GM12878 (cell line): ENCODE measurements at regions not wholly inside any gene's neighbourhood (a gene's known extent, or its start where the extent isn't known, plus 50 kb on each side); places are given as distances from the start of the nearest gene placed in this dataset.

Source experiments
- ATAC-seq: fragments of 200-7000 bp; cut with Tn5 transposase; 3 replicates; pipeline ENCODE4 v1.9.1; 2020; ENCODE audit warnings: mild to moderate bottlenecking, moderate library complexity
- BruUV-seq: library from RNA; stranded (reverse); fragments of 400-500 nt; replicated peaks from 2 replicates; lab custom pipeline; 2021; lab: Mats Ljungman, UMichigan
- CTCF ChIA-PET: fragments of 300-600 bp; sonication (Branson Sonifier 250); formaldehyde crosslinking; extraction: SDS; loops from one replicate; lab custom pipeline; 2021; ENCODE audit warnings: inconsistent platforms; lab: Yijun Ruan, JAX
- POLR2A ChIA-PET: fragments of 350-600 bp; formaldehyde crosslinking; extraction: SDS; loops from one replicate; lab custom pipeline; 2021; ENCODE audit warnings: inconsistent platforms; lab: Charles Lee
- RAD21 ChIA-PET: fragments of 300-600 bp; sonication (Branson Sonifier 250); formaldehyde crosslinking; loops from one replicate; lab custom pipeline; 2023; ENCODE audit warnings: antibody characterized with exemption; ENCODE audit not compliant: unreplicated experiment; lab: Charles Lee
- SMC1A ChIA-PET: fragments of 300-600 bp; sonication (Branson Sonifier 250); formaldehyde crosslinking; loops from one replicate; lab custom pipeline; 2023; ENCODE audit not compliant: unreplicated experiment, uncharacterized antibody; lab: Charles Lee
- DNase-seq: peaks from one replicate; pipeline ENCODE4 v3.0.0-alpha.2; 2011; ENCODE audit warnings: low read depth, low spot score
- FAIRE-seq: peaks from 3 replicates; lab custom pipeline; 2011; peaks lifted over from hg19 to GRCh38; lab: Jason Lieb, UNC
- H2AFZ ChIP-seq: 2 replicates; pipeline ENCODE4 v1.6.0; 2011; ENCODE audit warnings: low read depth, low read length, control low read depth; ENCODE audit not compliant: control insufficient read depth
- H3K27ac ChIP-seq: 2 replicates; pipeline ENCODE4 v1.5.1; 2011; ENCODE audit warnings: control low read depth; ENCODE audit not compliant: control insufficient read depth, insufficient read depth
- H3K27me3 ChIP-seq, 2 experiments: replicated peaks in 1 of 2; 2 replicates each; pipeline versions ENCODE4 v1.6.0 to v1.6.1; 2011; ENCODE audit warnings: low read length in 1 of 2; ENCODE audit not compliant: control insufficient read depth in 2 of 2, insufficient read depth in 2 of 2
- H3K36me3 ChIP-seq, 2 experiments: 2 replicates each; pipeline ENCODE4 v1.5.1; 2011; ENCODE audit warnings: low read length in 1 of 2; ENCODE audit not compliant: control insufficient read depth in 2 of 2, insufficient read depth in 2 of 2
- H3K4me1 ChIP-seq: 2 replicates; pipeline ENCODE4 v1.6.1; 2011; ENCODE audit warnings: mild to moderate bottlenecking, low read length, moderate library complexity, mixed read lengths; ENCODE audit not compliant: control insufficient read depth, insufficient read depth
- H3K4me2 ChIP-seq: 2 replicates; pipeline ENCODE4 v1.6.0; 2011; ENCODE audit warnings: control low read depth; ENCODE audit not compliant: control insufficient read depth, insufficient read depth
- H3K4me3 ChIP-seq: fragments of 200-600 bp; sonication (generic); 2 replicates; pipeline ENCODE4 v1.5.1; 2016
- H3K79me2 ChIP-seq: 2 replicates; pipeline ENCODE4 v1.6.0; 2011; ENCODE audit warnings: low read length; ENCODE audit not compliant: control insufficient read depth, insufficient read depth
- H3K9ac ChIP-seq: 2 replicates; pipeline ENCODE4 v1.8.0; 2011; ENCODE audit warnings: low read length, control low read depth, mixed read lengths; ENCODE audit not compliant: control insufficient read depth, insufficient read depth
- H3K9me3 ChIP-seq: replicated peaks from 3 replicates; pipeline ENCODE4 v1.5.1; 2011; ENCODE audit warnings: mild to moderate bottlenecking, low read length; ENCODE audit not compliant: control insufficient read depth, insufficient read depth
- H4K20me1 ChIP-seq: 2 replicates; pipeline ENCODE4 v1.6.0; 2011; ENCODE audit not compliant: control insufficient read depth, insufficient read depth
- BRCA1 ChIP-seq: IDR thresholded peaks from 2 replicates; pipeline ENCODE4 v1.6.1; 2011; ENCODE audit warnings: low read depth, low read length, improper control_type of control experiment
- EED ChIP-seq: sonication (generic); IDR thresholded peaks from 2 replicates; pipeline ENCODE4 v1.6.1; 2016; ENCODE audit warnings: antibody characterized with exemption, low read depth
- JUNB ChIP-seq: IDR thresholded peaks from 2 replicates; pipeline ENCODE4 v1.6.1; 2016; ENCODE audit warnings: antibody characterized with exemption, mild to moderate bottlenecking
- STAT1 ChIP-seq: fragments of 450-650 bp; conservative IDR thresholded peaks from 2 replicates; pipeline ENCODE4 v1.6.1; 2014; ENCODE audit warnings: antibody characterized with exemption, mild to moderate bottlenecking
- USF1 ChIP-seq: IDR thresholded peaks from 2 replicates; pipeline ENCODE4 v1.6.1; 2011; ENCODE audit warnings: borderline replicate concordance, low read depth, mild to moderate bottlenecking, moderate library complexity, mixed read lengths, low read length; ENCODE audit not compliant: insufficient read depth; ENCODE audit errors: extremely low read length
- ZNF592 ChIP-seq: fragments of 450-650 bp; IDR thresholded peaks from 2 replicates; pipeline ENCODE4 v1.6.1; 2017; ENCODE audit warnings: mild to moderate bottlenecking, moderate library complexity
- ZZZ3 ChIP-seq: IDR thresholded peaks from 2 replicates; pipeline ENCODE4 v1.6.1; 2011; ENCODE audit warnings: low read depth; ENCODE audit not compliant: control insufficient read depth, insufficient read length
- WGBS: methylation state at CpG from one replicate; pipeline ENCODE4 v1.1.6; 2016; ENCODE audit warnings: low lambda C conversion rate; ENCODE audit not compliant: insufficient replicate concordance, insufficient coverage; ENCODE audit errors: missing lambda C conversion rate; 5-methylcytosine and 5-hydroxymethylcytosine counted together
- in situ Hi-C: fragments of 300-500 bp; cut with MboI; formaldehyde crosslinking; loops from 9 replicates; pipeline ENCODE4 v1.14.3; 2018; ENCODE audit warnings: mixed read lengths
- intact Hi-C: fragments of 100-400 bp; cut with micrococcal nuclease; formaldehyde crosslinking; loops from one replicate; pipeline ENCODE4 v1.14.2; 2022; ENCODE audit not compliant: unreplicated experiment

DNA sequence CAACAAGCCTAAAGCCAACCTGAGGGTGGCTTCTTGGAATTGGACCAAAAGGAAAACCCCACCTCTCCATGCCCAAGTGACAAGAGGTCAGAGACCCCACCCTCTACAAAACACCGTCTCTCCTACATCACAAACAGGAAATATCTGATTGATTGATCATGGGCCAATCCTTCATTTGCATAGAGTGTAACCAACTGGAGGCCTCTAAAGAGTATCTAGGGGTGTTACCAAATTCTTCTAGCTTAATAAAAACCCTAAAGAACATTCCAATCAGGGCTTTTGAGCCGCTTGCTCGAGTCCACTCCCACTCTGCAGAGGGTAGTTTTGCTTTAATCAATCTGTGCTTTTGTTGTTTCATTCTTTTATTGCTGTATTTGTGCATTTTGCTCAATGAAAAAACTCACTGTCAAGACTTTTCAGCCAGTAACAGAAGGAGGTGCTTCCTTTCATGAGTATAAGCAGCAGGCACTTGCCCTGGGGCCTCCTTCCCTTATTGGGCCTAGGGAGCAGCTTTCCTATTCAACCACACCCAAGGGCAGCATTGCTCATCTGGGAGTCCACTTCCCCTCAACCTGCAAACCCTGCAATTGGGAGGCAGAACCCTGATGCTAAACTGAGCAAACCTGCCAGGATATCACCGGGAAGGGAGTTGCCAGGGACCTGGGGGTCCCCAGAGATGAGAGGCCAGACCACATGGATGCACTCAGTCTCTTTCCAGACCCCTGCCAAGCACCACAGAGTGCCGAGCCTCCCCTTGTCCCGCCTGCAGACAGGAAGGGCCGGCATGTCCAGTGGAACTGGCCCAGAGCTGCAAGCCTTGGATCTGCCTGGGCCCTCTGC lies 154.3 kb upstream of the VSTM2B start:
- in situ Hi-C loops (no loop called here), intact Hi-C loops (no loop called here)
- ATAC-seq: no peak
- H3K27ac ChIP-seq: no peak overlapping the region
- no peak for DNase-seq
- SMC1A ChIA-PET: no interaction called here
- no peaks in the 10 kb centered on the region for H3K36me3 ChIP-seq
- no TSS peak for BruUV-seq
- H3K4me3 ChIP-seq: no peak overlapping the region
- CTCF ChIA-PET: no interaction called here
- no peaks in the 10 kb centered on the region for H3K79me2 ChIP-seq
- POLR2A ChIA-PET: no interaction called here
- H4K20me1 ChIP-seq: no peaks in the 10 kb centered on the region
- H3K9me3 ChIP-seq: no peaks in the 10 kb centered on the region; the same call in 2 of the 3 replicates
- H3K27me3 ChIP-seq: no peaks in the 10 kb centered on the region
- H3K9ac ChIP-seq: no peak overlapping the region
- H3K4me1 ChIP-seq: no peaks in the 10 kb centered on the region
- RAD21 ChIA-PET: no interaction called here
- 7% methylated on average over 7 of the region's 7 CpGs for WGBS
- H3K4me2 ChIP-seq: no peak overlapping the region
- H2AFZ ChIP-seq: no peak overlapping the region
- FAIRE-seq: no peak
- no peak for TF ChIP-seq BRCA1
- TF ChIP-seq EED: no peak
- no peak for TF ChIP-seq USF1
- TF ChIP-seq ZNF592: no peak
- no peak for TF ChIP-seq ZZZ3
- TF ChIP-seq JUNB: no peak
- no peak for TF ChIP-seq STAT1
